GM08714 (cell line): ENCODE measurements at regions not wholly inside any gene's neighbourhood (a gene's known extent, or its start where the extent isn't known, plus 50 kb on each side); places are given as distances from the start of the nearest gene placed in this dataset.

Experiments used
- H3K4me3 ChIP-seq: fragments of 200-500 bp; sonication (Bioruptor generic); 2 replicates; pipeline ENCODE4 v1.5.1; 2014; ENCODE audit warnings: mild to moderate bottlenecking, low read length, inconsistent platforms
- ZNF274 ChIP-seq: IDR thresholded peaks from 2 replicates; pipeline ENCODE4 v1.6.1; 2012; ENCODE audit warnings: mild to moderate bottlenecking, low read depth, low read length

DNA sequence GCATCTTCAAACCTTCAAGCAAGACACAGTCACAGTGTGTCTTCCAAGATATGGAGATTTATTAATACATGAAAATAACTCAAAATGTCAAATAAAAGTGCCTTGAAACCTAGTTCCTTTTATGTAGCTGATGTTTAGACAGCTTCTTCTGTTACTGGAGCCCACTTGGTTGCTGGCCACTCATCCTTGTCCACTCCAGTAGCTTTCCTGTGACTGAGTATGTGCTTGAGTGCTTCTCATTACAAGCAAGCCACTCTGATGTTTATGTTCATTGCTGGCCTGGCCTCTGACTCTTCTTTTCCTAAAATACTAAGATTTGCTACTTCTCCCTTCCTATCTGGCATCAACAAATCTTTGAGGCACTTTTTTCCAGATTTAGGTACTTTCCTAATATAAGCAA lies 545.2 kb upstream of the MAN1A1 start:
- no peak for TF ChIP-seq ZNF274

DNA sequence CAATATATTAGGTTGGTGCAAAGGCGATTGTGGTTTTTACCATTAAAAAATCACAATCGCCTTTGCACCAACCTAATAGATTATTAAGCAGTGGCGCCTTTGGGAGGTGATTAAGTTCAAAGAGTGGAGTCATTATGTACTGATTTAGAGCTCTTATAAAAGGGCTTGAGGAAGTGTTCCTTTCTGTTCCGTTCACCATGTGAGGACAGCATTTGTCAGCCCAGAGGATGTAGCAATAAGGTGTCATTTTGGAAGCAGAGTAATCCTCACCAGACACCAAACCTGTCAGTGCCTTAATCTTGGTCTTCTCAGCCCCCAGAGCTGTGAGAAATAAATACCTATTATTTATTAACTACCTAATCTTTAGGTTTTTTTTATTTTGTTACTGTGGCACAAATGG lies 542.1 kb upstream of the MAN1A1 start:
- no peak for TF ChIP-seq ZNF274

More for the DNA sequence above, 545.2 kb upstream of the MAN1A1 start:
- no peak overlapping the region for H3K4me3 ChIP-seq

DNA sequence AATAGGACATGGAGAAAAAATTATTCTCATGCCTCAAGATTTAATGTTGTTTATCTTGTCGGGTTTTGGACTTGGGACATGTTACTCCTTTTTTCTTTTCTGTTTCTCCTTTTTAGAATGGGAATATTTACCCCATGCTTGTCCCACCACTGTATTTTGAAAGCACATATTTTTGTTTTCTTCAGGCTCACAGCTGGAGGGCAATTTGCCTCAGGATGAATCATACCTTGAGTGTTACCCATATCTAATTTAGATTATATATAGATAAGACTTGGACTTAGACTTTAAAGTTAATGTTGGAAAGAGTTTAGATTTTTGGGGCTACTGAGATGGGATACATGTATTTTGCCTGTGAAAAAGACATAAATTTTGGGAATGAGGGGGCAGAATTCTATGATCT lies 541.6 kb upstream of the MAN1A1 start:
- TF ChIP-seq ZNF274: no peak
- H3K4me3 ChIP-seq: no peak overlapping the region

More for the DNA sequence above, 542.1 kb upstream of the MAN1A1 start:
- no peak overlapping the region for H3K4me3 ChIP-seq

DNA sequence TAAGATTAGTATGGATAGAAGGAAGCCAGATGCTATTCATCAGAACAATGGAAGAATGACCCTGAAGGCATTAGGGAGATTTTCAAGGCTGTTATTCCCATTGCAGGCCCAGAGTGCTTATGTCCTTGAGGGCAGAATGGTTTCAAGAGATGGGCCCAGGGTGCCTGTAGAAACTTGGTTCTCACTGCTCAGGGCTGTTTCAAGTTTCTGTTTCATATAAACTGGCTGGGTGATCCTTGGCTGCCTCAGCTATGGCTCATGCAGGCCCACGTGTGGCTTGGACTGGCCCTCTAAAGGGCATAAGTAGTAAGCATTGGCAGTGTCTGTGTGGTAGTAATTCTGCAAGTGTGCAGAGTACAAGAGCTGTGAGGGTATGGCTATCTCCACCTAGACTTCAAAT lies 540.9 kb upstream of the MAN1A1 start:
- no peak overlapping the region for H3K4me3 ChIP-seq
- TF ChIP-seq ZNF274: no peak

DNA sequence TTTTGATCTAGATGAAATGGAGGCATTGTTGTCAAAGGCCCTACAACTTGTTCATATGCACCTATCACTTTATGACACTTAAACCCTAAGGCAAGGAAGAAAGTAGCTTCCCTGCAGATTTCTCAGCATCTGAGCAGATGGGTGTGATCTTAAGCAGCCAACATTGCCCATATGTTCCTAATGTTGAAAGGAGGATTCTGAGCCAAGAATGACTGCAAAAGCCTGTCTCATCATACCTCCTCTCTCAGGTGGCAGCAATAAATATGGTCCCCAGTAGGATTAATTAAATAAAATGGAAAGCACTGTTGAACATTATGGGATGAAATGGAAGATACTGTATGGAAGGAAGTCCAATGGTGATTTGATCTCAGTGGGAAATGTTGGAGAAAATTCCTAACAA lies 538.1 kb upstream of the MAN1A1 start:
- H3K4me3 ChIP-seq: no peak overlapping the region
- TF ChIP-seq ZNF274: no peak

DNA sequence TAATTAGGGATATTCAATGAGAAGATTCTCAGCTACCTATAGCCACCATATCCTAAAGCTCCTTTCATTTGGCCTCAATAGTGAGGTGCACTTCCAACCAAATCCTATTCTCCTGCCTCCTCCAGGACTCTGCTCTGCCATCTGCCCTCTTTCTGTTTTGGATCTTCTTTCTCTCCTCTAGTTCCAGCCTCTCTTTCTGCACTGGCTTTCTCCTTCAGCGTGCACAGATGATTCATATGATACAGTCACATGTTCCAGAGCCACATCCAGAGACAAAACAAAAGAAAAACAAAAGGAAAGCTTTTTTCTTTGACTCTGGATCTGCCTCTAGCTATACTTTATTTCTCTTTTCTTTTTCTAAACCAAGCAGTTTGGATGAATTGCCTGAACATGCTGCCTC lies 531.9 kb upstream of the MAN1A1 start:
- H3K4me3 ChIP-seq: no peak overlapping the region
- TF ChIP-seq ZNF274: no peak

DNA sequence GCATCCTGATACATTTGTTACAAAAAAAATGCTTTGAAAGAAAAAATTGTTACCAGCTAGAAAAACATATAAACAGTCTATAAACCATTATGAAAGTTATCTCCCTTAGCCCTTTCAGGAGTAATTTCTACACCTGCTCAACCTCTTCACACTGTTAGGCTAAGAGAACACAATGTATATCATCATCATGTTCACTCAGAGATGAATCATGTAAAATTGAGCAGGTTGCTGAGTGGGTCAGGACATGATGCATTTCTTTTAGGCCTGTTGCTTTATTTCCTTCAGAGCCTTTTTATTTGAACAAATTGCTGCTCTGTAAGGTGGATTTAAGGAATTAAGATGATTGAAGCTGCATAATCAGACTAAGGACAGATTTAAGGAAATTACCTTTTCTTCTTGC lies 531.3 kb upstream of the MAN1A1 start:
- no peak overlapping the region for H3K4me3 ChIP-seq
- no peak for TF ChIP-seq ZNF274

DNA sequence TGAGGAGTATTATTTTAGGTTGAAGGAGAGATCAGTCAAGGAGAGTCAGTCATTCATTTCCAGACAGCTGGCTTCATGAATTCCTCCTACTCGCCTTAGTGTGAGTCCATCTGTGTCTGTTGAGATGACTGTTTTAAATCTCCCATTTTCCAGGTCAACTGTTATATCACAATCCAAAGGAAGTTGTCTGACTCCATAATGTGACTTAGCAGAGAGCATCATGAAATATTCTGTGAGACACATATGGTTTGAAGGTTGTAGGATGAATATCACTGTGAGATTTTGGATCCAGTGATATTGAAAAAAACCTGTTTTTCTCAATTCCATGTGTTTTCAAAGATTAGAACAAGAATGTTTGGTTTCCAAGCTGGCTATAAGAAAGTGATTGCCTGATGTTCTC lies 530.2 kb upstream of the MAN1A1 start:
- no peak for TF ChIP-seq ZNF274

DNA sequence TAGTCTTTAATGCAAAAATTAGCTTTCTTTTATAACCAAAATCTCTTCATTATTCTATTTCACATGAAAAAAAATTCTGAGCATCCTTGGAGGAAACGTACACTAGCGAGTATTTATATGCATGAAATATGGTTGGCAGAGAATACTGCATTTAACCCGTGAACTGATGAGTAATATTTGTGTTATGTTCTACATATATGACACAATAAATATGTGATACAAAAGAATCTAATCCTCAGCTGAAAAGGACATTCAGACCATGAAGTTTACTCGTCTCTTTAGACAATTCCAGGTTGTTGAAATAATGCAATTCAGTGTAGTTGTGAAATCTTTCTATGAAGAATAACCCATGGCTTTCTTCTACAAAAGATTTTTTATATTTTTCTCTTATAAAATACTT lies 524.8 kb upstream of the MAN1A1 start:
- no peak overlapping the region for H3K4me3 ChIP-seq
- no peak for TF ChIP-seq ZNF274

More for the DNA sequence above, 530.2 kb upstream of the MAN1A1 start:
- H3K4me3 ChIP-seq: no peak overlapping the region

DNA sequence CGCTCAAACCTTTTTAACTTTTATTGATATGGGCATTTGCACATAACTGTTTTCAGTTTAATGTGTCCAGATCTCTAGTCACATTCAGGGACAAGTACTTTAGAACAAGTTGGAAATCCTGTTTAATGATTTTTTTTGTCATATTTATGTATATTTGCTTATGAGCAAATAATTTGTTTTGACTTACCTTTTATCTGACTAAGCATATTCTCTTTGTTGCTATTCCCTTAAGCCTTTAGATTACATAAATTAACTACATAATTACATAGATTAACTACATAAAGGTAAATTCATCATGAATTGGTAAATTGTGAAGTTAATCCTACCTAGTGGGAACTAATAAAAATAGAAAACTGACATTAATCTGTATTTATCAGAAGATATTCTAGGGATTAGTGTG lies 523.5 kb upstream of the MAN1A1 start:
- H3K4me3 ChIP-seq: no peak overlapping the region
- TF ChIP-seq ZNF274: no peak

DNA sequence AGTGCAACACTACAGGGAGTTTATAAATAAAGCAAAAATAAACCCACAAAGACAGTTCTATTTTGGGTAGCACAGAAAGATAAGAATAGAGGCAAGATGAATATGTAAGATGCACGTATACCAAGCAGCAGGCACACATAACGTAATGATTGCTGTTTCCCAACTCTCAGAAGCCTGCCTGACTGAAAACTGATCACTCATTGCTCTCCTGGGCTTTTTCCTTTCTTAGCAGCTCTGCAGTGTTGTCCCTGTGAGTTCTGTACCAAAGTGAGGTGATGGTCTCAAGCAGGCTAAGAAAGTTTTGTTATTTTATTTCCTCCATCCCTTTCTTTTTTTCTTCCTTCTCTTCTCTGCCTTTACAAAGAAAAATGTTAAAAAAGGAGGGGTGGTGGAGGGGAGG lies 522.0 kb upstream of the MAN1A1 start:
- no peak for TF ChIP-seq ZNF274
- H3K4me3 ChIP-seq: no peak overlapping the region

DNA sequence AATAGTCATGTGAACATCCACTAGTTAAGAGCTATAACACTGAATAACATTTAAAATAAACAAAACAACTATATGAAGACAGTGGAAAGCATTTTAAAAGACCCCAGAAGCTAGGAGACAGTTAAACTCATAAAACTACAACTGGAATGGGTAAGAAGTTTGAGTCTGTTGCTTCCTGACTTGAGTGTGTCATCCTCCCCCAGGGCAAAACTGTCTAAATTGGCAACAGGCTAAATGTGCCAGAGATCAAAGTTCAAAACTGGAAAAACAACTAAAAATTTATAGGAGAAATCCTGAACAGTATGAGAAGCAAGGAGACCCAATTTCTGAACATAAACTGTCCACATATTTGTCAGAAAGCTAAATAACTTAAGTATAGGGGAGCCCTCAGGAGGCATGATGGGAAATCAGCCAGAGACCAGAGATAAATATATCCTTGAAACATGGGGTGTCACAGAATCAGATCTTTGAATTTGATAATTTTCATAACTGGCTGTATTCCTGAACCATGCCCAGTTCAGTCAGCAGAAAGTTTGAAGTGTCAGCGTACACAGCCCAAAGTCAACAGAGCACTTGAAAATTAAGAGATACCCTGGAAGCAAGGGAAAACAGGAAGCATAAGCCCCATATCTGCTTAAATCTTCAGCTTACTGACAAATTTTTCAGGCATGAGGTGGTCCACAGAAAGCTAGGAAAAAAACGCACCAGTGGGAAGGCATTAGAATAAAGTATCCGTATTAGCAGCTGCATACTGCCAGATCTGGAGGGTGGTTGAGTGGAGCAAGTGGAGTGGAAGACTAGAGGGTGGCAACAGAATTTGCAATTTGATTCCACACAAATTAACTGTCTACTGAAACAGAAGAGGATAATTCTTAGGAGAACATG lies 516.1 kb upstream of the MAN1A1 start:
- TF ChIP-seq ZNF274: no peak
- H3K4me3 ChIP-seq: no peak overlapping the region

DNA sequence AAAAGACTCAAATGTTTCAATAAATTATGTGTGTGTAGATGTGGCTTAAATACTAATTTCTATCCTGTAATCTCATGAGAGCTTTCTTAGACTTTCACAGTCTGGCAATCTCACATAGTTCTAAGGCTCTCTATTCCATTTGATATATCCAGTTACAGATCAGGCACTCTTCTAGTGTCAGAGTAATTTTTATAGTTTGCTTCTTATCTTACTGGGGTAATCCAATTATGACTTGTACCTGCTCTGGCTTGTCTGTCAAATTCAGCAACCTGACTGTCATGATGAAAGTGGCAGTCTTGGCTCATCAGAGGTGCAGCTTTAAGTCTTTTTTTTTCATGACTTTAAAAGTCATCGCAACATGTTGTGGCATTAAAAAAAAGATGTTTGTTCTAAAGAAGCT lies 513.2 kb upstream of the MAN1A1 start:
- TF ChIP-seq ZNF274: no peak
- no peak overlapping the region for H3K4me3 ChIP-seq

DNA sequence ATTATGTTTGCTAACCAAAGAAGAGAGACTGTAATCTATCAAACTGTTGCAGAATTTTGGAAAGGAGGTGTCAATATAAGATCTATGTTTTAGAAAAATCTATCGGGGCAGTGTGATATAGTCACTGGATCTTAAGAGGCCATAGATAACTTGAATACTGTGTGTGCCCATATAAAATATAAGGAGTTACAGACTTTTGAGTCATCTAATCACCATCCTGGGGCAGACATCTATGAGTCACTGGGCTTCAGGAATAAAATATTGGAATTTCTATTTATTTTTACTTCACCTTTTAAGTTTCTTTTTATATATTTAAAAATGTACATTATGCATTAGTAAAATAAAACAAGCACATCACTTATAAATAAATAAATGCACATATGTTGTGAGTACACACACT lies 509.3 kb upstream of the MAN1A1 start:
- TF ChIP-seq ZNF274: no peak
- H3K4me3 ChIP-seq: no peak overlapping the region

DNA sequence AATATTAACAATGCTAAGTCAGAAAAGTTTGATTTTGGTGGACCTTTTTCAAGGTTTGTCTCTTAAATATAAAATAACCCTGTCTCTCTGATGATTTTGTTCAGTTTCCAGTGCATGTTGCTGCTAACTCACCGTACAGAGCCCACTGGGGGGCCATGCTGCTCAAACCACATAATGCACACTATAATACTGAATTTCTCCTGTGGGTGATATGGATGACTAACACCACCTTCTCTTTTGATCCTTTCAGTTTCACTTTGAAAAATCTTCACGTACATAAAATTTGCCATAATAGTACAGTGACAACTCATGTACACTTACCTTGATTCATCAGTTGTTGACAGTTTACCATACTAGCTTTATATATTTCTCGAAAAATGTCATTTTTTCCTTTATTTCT lies 506.6 kb upstream of the MAN1A1 start:
- no peak overlapping the region for H3K4me3 ChIP-seq
- TF ChIP-seq ZNF274: no peak

DNA sequence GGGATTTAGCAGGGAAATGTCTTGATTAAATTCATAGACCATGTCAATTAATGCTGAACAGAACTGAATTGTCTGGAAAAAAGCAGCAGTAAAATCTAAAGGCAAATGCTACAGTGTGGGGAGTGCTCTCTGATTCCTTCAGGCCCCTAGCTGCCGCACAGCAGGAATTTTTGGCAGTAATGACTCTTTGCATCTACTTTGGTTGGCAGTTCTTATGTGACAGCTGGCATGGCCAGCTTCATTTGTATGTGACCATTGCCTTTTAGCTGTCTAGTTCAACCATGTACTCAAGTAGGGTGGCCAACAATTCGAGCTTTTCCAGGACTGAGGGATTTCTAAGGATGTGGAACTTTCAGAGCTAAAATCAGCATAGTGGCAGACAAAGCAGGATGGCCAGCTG lies 499.1 kb upstream of the MAN1A1 start:
- no peak for TF ChIP-seq ZNF274

More for the DNA sequence above, 499.1 kb upstream of the MAN1A1 start:
- H3K4me3 ChIP-seq: no peak overlapping the region
